ENCODE measurements at regions not wholly inside any gene's neighbourhood (a gene's known extent, or its start where the extent isn't known, plus 50 kb on each side); places are given as distances from the start of the nearest gene placed in this dataset.

GRCh38 chr5:44661851-44662250 lies 146.9 kb upstream of the MRPS30 start:
- TF ChIP-seq CSDC2 (CRISPR knock-in tag; IDR thresholded peaks at IDR 0.05) (no peak), RARB (CRISPR knock-in tag; IDR thresholded peaks at IDR 0.05) (no peak), ZNF8 (CRISPR knock-in tag; IDR thresholded peaks at IDR 0.05) (no peak), SNAI2 (CRISPR knock-in tag; IDR thresholded peaks at IDR 0.05) (no peak), BACH2 (CRISPR knock-in tag; IDR thresholded peaks at IDR 0.05; ENCODE audit: borderline replicate concordance) (no peak), TSHZ2 (CRISPR knock-in tag; IDR thresholded peaks at IDR 0.05) (no peak), PATZ1 (CRISPR knock-in tag; IDR thresholded peaks at IDR 0.05; ENCODE audit: borderline replicate concordance) (no peak)
- no peak for ATAC-seq

- TF ChIP-seq TCF4 (CRISPR knock-in tag; IDR thresholded peaks at IDR 0.05; ENCODE audit: borderline replicate concordance) (no peak), CSDC2 (CRISPR knock-in tag; IDR thresholded peaks at IDR 0.05) (no peak), ZFP3 (CRISPR knock-in tag; IDR thresholded peaks at IDR 0.05) (no peak), SNAI2 (CRISPR knock-in tag; IDR thresholded peaks at IDR 0.05) (no peak), POU6F1 (CRISPR knock-in tag; IDR thresholded peaks at IDR 0.05; ENCODE audit: borderline replicate concordance, low read depth) (no peak), CREB5 (CRISPR knock-in tag; IDR thresholded peaks at IDR 0.05; ENCODE audit: low read depth) (no peak), ZNF70 (CRISPR knock-in tag; IDR thresholded peaks at IDR 0.05) (no peak), ZFP30 (CRISPR knock-in tag; IDR thresholded peaks at IDR 0.05) (no peak), TSHZ2 (CRISPR knock-in tag; IDR thresholded peaks at IDR 0.05) (no peak), OSR1 (CRISPR knock-in tag; IDR thresholded peaks at IDR 0.05) (no peak), ZNF8 (CRISPR knock-in tag; IDR thresholded peaks at IDR 0.05) (no peak)
Measured at GRCh38 chr5:44660251-44660650, 148.5 kb upstream of the MRPS30 start.

GRCh38 chr5:44659334-44659733 lies 149.4 kb upstream of the MRPS30 start:
- no peak for ATAC-seq
- TF ChIP-seq ZFP3 (CRISPR knock-in tag; IDR thresholded peaks at IDR 0.05) (no peak), ZFP30 (CRISPR knock-in tag; IDR thresholded peaks at IDR 0.05) (no peak), RARB (CRISPR knock-in tag; IDR thresholded peaks at IDR 0.05) (no peak), ZNF565 (CRISPR knock-in tag; conservative IDR thresholded peaks at IDR 0.05; ENCODE audit: low read depth) (no peak), SNAI2 (CRISPR knock-in tag; IDR thresholded peaks at IDR 0.05) (no peak), CREB5 (CRISPR knock-in tag; IDR thresholded peaks at IDR 0.05; ENCODE audit: low read depth) (no peak), POU6F1 (CRISPR knock-in tag; IDR thresholded peaks at IDR 0.05; ENCODE audit: borderline replicate concordance, low read depth) (no peak), ESRRG (CRISPR knock-in tag; IDR thresholded peaks at IDR 0.05) (no peak), OSR1 (CRISPR knock-in tag; IDR thresholded peaks at IDR 0.05) (no peak), PPARA (CRISPR knock-in tag; IDR thresholded peaks at IDR 0.05; ENCODE audit: borderline replicate concordance) (no peak), ISL1 (CRISPR knock-in tag; IDR thresholded peaks at IDR 0.05) (no peak), ARNTL (CRISPR knock-in tag; IDR thresholded peaks at IDR 0.05; ENCODE audit: borderline replicate concordance, low read depth) (no peak), TCF4 (CRISPR knock-in tag; IDR thresholded peaks at IDR 0.05; ENCODE audit: borderline replicate concordance) (no peak), PATZ1 (CRISPR knock-in tag; IDR thresholded peaks at IDR 0.05; ENCODE audit: borderline replicate concordance) (no peak)

More at GRCh38 chr5:44660251-44660650, 148.5 kb upstream of the MRPS30 start:
- no peak for ATAC-seq
